ENCODE measurements at regions not wholly inside any gene's neighbourhood (a gene's known extent, or its start where the extent isn't known, plus 50 kb on each side); places are given as distances from the start of the nearest gene placed in this dataset.
"Not testable (repeated sequence)": the region's sequence is repeated elsewhere in the genome, so short reads cannot be mapped to it uniquely, and the experiment has no call there.

DNA sequence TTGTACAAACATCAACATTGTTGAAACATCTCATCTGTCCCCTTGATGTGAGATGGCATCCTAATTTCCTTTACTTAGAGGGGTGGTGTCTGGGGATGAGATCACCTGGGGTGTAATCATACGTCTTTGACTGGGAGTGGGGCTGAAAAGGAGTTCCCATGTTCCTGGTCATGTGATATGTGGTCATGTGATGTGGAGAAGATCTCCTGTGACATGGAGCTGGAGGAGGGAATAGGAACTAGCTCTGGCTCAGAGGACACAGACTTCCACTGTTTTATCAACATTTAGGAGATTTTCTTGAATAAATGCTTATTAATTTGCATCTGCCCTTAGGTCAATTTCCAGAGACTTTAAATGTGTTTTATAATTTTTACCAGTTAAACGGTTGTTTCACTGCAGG is 868.6 kb upstream of the TPTE start:
- POLR2A ChIA-PET; intact Hi-C loops (cut with DNase I, micrococcal nuclease); H3K27me3 Mint-ChIP-seq; ATAC-seq; CTCF ChIA-PET; DNase-seq; H3K4me3 Mint-ChIP-seq; H3K36me3 Mint-ChIP-seq (ENCODE audit: low read depth); H3K27ac Mint-ChIP-seq; H3K4me1 Mint-ChIP-seq: not testable (repeated sequence)
- H3K9me3 Mint-ChIP-seq (ENCODE audit: low read depth), result peaks cover 17% of the 10 kb centered on the region

- intact Hi-C loops (cut with DNase I, micrococcal nuclease); H3K27ac Mint-ChIP-seq; H3K4me1 Mint-ChIP-seq; CTCF ChIA-PET; H3K27me3 Mint-ChIP-seq; DNase-seq; POLR2A ChIA-PET; ATAC-seq; H3K4me3 Mint-ChIP-seq; H3K36me3 Mint-ChIP-seq (ENCODE audit: low read depth): not testable (repeated sequence)
- H3K9me3 Mint-ChIP-seq (ENCODE audit: low read depth), result peaks cover 11% of the 10 kb centered on the region
Measured at GRCh38 chr21:9655221-9655620, 866.2 kb upstream of the TPTE start.

DNA sequence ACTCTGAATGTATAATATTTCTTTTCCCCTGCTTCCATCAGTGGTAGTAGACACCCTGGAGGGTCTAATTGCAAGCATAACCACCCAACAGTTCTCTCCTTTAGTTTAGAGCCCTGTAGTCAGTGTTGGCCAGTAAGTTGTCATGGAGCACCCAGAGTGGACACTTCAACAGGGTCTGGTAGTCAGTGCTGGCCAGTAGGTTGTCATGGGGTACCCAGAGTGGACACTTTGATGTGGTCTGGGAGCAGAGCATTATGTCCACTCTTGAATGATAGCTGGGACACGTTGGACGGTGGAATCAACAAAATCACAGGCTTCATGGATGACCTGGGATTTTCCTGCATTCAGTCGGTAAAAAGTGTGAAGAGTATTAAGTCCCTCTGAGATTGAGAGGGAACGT is 864.9 kb upstream of the TPTE start:
- DNase-seq; ATAC-seq; POLR2A ChIA-PET; intact Hi-C loops (cut with DNase I, micrococcal nuclease); H3K27ac Mint-ChIP-seq; H3K4me3 Mint-ChIP-seq; CTCF ChIA-PET; H3K4me1 Mint-ChIP-seq; H3K36me3 Mint-ChIP-seq (ENCODE audit: low read depth); H3K27me3 Mint-ChIP-seq: not testable (repeated sequence)
- peaks cover 11% of the 10 kb centered on the region for H3K9me3 Mint-ChIP-seq (ENCODE audit: low read depth)

- intact Hi-C loops (cut with DNase I, micrococcal nuclease); CTCF ChIA-PET; DNase-seq; H3K27me3 Mint-ChIP-seq; H3K4me1 Mint-ChIP-seq; POLR2A ChIA-PET; H3K4me3 Mint-ChIP-seq; H3K27ac Mint-ChIP-seq; ATAC-seq; H3K36me3 Mint-ChIP-seq (ENCODE audit: low read depth): not testable (repeated sequence)
- H3K9me3 Mint-ChIP-seq (ENCODE audit: low read depth), result peaks cover 11% of the 10 kb centered on the region
Measured at GRCh38 chr21:9657779-9658178, 863.6 kb upstream of the TPTE start.

DNA sequence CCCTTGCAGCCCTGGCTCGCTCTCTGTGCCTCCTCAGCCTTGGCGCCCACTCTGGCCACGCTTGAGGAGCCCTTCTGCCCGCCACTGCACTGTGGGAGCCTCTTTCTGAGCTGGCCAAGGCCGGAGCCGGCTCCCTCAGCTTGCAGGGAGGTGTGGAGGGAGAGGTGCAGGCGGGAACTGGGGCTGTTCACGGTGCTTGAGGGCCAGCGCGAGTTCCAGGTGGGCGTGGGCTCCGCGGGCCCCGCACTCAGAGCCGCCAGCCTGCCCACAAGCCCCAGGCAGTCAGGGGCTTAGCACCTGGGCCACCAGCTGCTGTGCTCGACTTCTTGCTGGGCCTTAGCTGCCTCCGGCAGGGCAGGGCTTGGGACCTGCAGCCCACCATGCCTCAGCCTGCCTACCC is 861.5 kb upstream of the TPTE start:
- H3K9me3 Mint-ChIP-seq (ENCODE audit: low read depth), result peaks cover 11% of the 10 kb centered on the region
- DNase-seq; H3K4me3 Mint-ChIP-seq; ATAC-seq; H3K27ac Mint-ChIP-seq; POLR2A ChIA-PET; CTCF ChIA-PET; H3K36me3 Mint-ChIP-seq (ENCODE audit: low read depth); intact Hi-C loops (cut with DNase I, micrococcal nuclease); H3K27me3 Mint-ChIP-seq; H3K4me1 Mint-ChIP-seq: not testable (repeated sequence)

DNA sequence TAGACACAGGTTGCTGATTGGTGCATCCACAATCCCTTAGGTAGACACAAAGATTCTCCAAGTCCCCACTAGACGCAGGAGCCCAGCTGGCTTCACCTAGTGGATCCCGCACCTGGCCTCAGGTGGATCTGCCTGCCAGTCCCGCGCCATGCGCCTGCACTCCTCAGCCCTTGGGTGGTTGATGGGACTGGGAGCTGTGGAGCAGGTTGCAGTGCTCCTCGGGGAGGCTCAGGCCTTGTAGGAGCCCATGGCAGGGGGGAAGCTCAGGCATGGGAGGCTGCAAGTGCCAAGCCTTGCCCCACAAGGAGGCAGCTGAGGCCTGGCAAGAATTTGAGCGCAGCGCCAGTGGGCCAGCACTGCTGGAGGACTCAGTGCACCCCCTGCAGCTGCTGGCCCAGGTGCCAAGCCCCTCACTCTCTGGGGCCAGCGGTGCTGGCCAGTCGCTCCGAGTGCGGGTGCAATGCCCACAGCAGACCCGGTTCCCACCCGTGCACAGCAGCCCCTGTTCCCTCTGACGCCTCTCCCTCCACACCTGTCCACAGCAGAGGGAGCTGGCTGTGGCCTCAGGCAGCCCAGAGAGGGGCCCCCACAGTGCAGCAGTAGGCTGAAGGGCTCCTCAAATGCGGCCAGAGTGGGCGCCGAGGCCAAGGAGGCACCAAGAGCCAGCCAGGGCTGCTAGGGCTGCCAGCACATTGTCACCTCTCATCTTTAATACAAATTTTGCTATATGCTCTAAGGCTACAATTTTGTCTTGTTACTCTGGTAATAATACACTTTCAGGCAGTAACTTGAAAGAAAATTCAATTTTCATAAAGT is 857.3 kb upstream of the TPTE start:
- intact Hi-C loops (cut with DNase I, micrococcal nuclease); CTCF ChIA-PET; H3K36me3 Mint-ChIP-seq (ENCODE audit: low read depth); ATAC-seq; POLR2A ChIA-PET; H3K9me3 Mint-ChIP-seq (ENCODE audit: low read depth); H3K27me3 Mint-ChIP-seq; H3K4me3 Mint-ChIP-seq; H3K4me1 Mint-ChIP-seq; H3K27ac Mint-ChIP-seq; DNase-seq: not testable (repeated sequence)

DNA sequence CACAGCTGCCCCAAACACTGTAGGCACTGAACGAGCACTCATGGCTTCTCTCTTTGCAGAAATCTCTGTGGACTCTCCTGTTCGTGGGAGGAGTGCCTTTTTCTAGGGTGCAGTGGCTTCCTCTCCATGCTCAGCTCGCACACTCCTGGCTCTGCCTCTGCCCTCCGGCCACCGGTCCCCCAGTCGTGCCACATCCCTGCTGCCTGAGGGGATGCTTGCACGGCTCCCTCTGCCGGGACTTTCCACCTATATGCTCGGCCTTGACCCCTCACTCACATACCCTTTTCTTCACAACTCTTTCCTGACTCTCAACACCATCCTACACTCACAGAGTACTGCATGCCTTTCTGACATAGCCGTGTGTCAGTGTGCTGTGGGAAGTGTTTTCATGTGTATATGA is 845.6 kb upstream of the TPTE start:
- ATAC-seq; H3K9me3 Mint-ChIP-seq (ENCODE audit: low read depth); H3K4me1 Mint-ChIP-seq; H3K27me3 Mint-ChIP-seq; POLR2A ChIA-PET; H3K27ac Mint-ChIP-seq; H3K36me3 Mint-ChIP-seq (ENCODE audit: low read depth); DNase-seq; H3K4me3 Mint-ChIP-seq; intact Hi-C loops (cut with DNase I, micrococcal nuclease); CTCF ChIA-PET: not testable (repeated sequence)

DNA sequence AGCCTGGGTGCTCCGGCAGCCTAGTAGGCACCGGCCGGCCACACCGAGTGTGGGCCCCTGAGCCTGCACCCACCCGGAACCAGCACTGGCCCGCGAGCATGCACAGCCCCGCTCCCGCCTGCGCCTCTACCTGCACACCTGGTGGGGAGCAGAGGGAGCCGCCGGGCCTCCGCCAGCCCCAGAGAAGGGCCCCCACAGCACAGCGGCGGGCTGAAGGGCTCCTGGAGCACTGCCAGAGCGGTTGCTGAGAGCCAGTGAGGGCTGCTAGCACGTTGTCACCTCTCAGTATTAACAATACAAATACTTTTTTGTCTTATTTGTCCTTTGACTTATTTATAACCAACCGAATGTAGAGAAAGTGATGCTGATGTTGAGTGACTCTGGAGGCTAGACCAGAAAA is 842.4 kb upstream of the TPTE start:
- H3K27me3 Mint-ChIP-seq; H3K9me3 Mint-ChIP-seq (ENCODE audit: low read depth); DNase-seq; H3K4me1 Mint-ChIP-seq; intact Hi-C loops (cut with DNase I, micrococcal nuclease); ATAC-seq; CTCF ChIA-PET; H3K27ac Mint-ChIP-seq; H3K4me3 Mint-ChIP-seq; POLR2A ChIA-PET; H3K36me3 Mint-ChIP-seq (ENCODE audit: low read depth): not testable (repeated sequence)

DNA sequence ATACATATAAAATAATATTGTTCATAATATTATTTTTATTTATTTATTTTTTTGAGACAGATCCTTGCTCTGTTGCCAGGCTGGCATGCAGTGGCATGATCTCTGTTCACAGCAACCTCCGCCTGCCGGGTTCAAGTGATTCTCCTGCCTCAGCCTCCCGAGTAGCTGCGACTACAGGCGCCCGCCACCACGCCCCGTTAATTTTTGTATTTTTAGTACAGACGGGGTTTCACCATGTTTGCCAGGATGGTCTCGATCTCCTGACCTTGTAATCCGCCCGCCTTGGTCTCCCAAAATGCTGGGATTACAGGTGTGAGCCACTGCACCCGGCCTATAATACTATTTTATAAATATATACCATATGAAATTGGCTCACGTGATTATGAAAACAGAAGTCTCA is 832.4 kb upstream of the TPTE start:
- H3K4me3 Mint-ChIP-seq; H3K36me3 Mint-ChIP-seq (ENCODE audit: low read depth); H3K4me1 Mint-ChIP-seq; POLR2A ChIA-PET; H3K9me3 Mint-ChIP-seq (ENCODE audit: low read depth); intact Hi-C loops (cut with DNase I, micrococcal nuclease); H3K27me3 Mint-ChIP-seq; DNase-seq; CTCF ChIA-PET; H3K27ac Mint-ChIP-seq; ATAC-seq: not testable (repeated sequence)

DNA sequence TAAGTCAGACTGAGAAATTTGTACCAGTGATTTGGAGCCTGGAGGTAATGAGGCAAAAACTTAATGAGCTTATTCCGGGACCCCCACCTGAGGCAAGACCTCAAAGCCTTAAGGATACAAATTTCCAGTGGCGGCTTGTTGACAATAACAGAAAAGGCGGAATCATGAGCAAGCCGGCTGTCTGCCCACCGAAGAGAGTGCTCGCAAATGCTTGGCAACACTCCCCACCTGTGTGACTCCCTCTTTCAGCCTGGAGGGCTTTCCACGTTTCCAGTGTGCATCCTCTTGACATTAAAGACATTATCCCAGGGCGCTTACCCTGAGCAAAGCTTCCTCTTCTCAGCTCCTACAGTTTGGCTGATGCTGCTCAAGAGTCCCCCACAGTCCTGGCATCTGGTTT is 830.4 kb upstream of the TPTE start:
- H3K4me1 Mint-ChIP-seq; H3K27me3 Mint-ChIP-seq; DNase-seq; H3K27ac Mint-ChIP-seq; H3K9me3 Mint-ChIP-seq (ENCODE audit: low read depth); H3K36me3 Mint-ChIP-seq (ENCODE audit: low read depth); ATAC-seq; H3K4me3 Mint-ChIP-seq; POLR2A ChIA-PET; CTCF ChIA-PET; intact Hi-C loops (cut with DNase I, micrococcal nuclease): not testable (repeated sequence)

- intact Hi-C loops (cut with DNase I, micrococcal nuclease); H3K27me3 Mint-ChIP-seq; H3K36me3 Mint-ChIP-seq (ENCODE audit: low read depth); ATAC-seq; CTCF ChIA-PET; POLR2A ChIA-PET; H3K9me3 Mint-ChIP-seq (ENCODE audit: low read depth); H3K4me3 Mint-ChIP-seq; DNase-seq; H3K4me1 Mint-ChIP-seq; H3K27ac Mint-ChIP-seq: not testable (repeated sequence)
Measured at GRCh38 chr21:9695759-9696158, 825.6 kb upstream of the TPTE start.

GRCh38 chr21:9697751-9698150 is 823.6 kb upstream of the TPTE start:
- DNase-seq, result not testable (repeated sequence)

More at GRCh38 chr21:9697751-9698150, 823.6 kb upstream of the TPTE start:
- H3K4me1 Mint-ChIP-seq; CTCF ChIA-PET; H3K27me3 Mint-ChIP-seq; ATAC-seq; H3K4me3 Mint-ChIP-seq; H3K27ac Mint-ChIP-seq; H3K9me3 Mint-ChIP-seq (ENCODE audit: low read depth); POLR2A ChIA-PET; H3K36me3 Mint-ChIP-seq (ENCODE audit: low read depth); intact Hi-C loops (cut with DNase I, micrococcal nuclease): not testable (repeated sequence)

All from activated CD4-positive, alpha-beta T cell treated with anti-CD3 and anti-CD28 coated beads for 36 hours (primary cell).